Suprapubic skin (tissue), 4 donors: ENCODE measurements at regions not wholly inside any gene's neighbourhood (a gene's known extent, or its start where the extent isn't known, plus 50 kb on each side); places are given as distances from the start of the nearest gene placed in this dataset.

Experiments
- CTCF ChIP-seq, 2 donors: fragments of 200-600 bp in 1 of 2; fragments of 450-650 bp in 1 of 2; sonication (generic) in 1 of 2; IDR thresholded peaks; one replicate each; pipeline ENCODE4 v1.5.1; 2016 to 2019; ENCODE audit warnings: antibody characterized with exemption in 2 of 2, mild to moderate bottlenecking in 1 of 2, moderate library complexity in 1 of 2
- EP300 ChIP-seq: sonication (generic); formaldehyde crosslinking; IDR thresholded peaks from one replicate; pipeline ENCODE4 v1.6.1; 2017; ENCODE audit warnings: antibody characterized with exemption
- POLR2A ChIP-seq, 2 donors: fragments of 450-650 bp; IDR thresholded peaks; one replicate each; pipeline ENCODE4 v1.6.1; 2017; ENCODE audit warnings: antibody characterized with exemption in 2 of 2, mild to moderate bottlenecking in 2 of 2, moderate library complexity in 2 of 2
- POLR2AphosphoS5 ChIP-seq, 3 donors: sonication (generic); formaldehyde crosslinking; IDR thresholded peaks; one replicate each; pipeline ENCODE4 v1.6.1; 2017; ENCODE audit warnings: antibody characterized with exemption in 3 of 3

- TF ChIP-seq CTCF (IDR thresholded peaks at IDR 0.05) (no peak), POLR2AphosphoS5 (IDR thresholded peaks at IDR 0.05) (no peak), POLR2A (IDR thresholded peaks at IDR 0.05) (no peak), EP300 (no peak)
These were observed 367.0 kb upstream of the MGMT start for GRCh38 chr10:129099992-129100391.
